ENCODE measurements at regions not wholly inside any gene's neighbourhood (a gene's known extent, or its start where the extent isn't known, plus 50 kb on each side); places are given as distances from the start of the nearest gene placed in this dataset.

DNA sequence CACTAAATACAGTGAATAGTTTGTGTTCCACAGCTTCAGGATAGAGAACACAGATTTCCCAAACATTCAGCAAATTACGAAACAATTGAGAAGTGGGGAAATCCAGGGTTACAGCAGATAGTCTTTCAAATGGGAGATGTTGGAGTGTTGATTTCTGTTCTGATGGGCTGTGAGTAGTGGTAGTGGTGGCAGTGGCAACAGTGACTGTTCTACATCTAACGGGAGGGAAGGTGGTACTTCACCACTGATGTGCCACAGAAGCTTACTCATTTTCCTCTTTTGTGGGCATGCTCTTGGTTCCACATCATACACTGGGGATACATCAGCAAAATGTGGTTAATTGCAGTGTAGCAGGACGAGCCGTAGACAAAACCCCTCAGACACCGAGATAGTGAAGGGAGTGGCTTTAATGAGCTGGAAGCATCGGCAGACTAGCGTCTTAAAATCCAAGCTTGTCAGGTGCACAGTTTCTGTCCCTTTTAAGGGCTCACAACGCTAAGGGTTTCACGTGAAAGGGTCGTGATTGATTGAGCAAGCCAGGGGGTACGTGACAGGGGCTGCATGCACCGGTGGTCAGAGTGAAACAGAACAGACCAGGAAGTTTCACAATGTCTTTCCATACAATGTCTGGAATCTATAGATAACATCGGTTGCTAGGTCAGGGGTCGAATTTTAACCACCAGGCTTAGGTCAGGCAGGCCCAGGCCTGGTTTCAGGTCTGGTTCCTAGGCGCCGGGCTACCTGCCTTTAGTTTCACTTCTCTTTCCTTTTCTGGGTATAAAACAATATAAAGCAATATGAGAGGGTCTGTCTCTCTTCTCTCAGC is 330.6 kb upstream of the FBXO33 start:
- no peak for DNase-seq (ENCODE audit: low read depth)

DNA sequence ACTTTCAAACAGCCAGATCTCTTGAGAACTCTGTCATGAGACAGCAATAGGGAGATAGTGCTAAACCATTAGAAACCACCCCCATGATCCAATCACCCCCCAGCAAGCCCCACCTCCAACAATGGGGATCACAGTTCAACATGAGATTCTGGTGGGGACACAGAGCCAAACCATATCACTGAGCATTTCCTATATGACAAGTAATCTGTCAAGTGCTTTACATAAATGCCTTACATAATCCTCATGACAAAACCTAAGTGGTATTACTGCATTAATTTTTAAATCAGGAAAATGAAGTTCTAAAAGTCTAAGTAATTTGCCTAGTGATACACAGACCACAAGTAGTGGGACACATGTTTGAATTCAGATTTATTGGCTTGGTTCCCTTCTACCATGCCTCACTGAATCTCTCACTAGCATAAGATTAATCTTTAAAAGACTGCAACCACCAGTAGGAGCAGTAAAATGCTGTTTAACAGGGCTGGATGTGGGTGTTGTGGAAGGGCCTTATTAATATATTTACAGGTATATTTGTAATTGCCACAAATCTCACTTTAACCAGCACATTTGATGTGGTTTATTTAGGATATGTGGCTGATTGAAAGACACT is 323.1 kb upstream of the FBXO33 start:
- DNase-seq (ENCODE audit: low read depth): no peak

GRCh38 chr14:39740454-39740853 is 308.2 kb upstream of the FBXO33 start:
- no peak for DNase-seq (ENCODE audit: low read depth)

DNA sequence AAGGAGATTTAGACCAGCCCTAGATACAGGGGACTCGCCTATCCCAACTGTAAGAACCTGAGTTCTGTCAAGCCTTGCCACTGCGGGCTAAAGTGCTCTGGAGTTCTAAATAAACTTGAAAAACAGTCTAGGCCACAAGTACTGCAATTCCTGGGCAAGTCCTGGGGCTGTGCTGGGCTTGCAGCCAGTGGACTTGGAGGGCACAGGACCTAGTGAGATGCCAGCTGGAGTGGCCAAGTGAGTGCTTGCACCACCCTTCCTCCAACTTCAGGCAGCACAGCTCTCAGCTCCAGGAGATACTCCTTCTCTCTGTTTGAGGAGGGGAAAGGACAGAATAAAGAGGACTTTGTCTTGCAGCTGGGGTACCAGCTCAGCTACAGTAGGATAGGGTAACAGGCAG is 307.6 kb upstream of the FBXO33 start:
- DNase-seq (ENCODE audit: low read depth): no peak

GRCh38 chr14:39734306-39734705 is 302.1 kb upstream of the FBXO33 start:
- DNase-seq (ENCODE audit: low read depth): no peak

GRCh38 chr14:39733741-39734140 is 301.5 kb upstream of the FBXO33 start:
- DNase-seq (ENCODE audit: low read depth): no peak

- no peak for DNase-seq (ENCODE audit: low read depth)
Observed at GRCh38 chr14:39731912-39732311, 299.7 kb upstream of the FBXO33 start.

GRCh38 chr14:39726563-39726962 is 294.3 kb upstream of the FBXO33 start:
- DNase-seq (ENCODE audit: low read depth): no peak

- DNase-seq (ENCODE audit: low read depth): no peak
Observed at GRCh38 chr14:39722547-39723273, 290.5 kb upstream of the FBXO33 start.

DNA sequence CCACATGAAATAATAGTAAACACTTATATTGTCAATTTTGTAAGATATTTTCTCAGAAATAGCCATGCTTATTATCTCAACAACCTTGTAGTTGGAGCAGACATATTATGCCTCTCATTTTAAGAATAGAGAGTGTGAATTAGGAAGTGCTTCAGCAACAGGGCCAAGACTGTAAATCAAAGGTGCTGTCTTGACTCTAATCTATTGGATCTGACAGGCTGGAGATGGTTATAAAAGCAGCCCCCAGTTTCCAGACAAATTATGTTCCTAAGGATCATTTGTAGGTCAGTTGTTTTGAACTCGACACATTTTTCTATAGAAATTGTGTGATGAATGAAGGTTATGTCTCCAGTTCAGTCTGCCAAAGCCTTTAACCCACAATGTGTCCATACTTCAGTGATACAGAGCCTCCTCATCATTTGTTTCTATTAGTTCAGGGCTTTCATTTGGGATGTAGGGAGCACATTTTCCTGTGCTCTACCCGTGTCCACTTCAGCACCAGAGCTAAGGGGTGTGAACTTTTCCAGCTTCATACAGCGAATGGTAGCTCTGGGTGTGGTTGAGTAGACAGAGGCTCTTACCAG is 284.8 kb upstream of the FBXO33 start:
- no peak for DNase-seq (ENCODE audit: low read depth)

DNA sequence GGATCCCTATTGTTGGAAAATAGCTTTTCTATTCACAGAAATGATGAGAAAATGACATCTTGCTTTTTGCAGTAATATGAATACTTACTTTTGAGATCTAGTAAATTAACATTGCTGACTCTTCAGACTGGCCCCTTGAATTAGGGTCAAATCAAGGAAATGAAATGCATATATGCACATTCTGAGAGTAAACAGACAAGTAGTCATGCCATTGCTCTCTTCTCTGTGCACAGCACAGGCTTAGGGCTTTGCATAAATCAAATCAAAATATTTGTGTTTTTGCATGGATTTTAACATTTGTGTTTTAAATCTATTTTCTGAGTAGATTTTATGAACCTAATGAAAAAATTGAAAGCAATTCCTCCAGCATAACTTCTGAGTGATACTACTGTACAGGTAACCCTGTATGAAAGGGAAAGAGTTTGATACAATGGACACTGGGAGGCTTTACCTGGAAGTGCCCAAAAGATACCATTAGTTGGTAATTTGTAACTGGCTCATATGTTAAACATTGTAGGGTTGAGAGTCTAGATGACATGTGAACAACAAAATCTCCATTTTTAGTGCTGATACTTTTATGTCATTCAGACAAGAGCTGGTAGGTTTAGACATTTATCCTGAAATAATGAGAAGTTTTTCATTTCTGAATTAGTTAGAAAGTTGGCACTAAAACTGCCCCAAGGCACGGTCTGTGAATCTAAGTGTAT is 280.2 kb upstream of the FBXO33 start:
- DNase-seq (ENCODE audit: low read depth): no peak

GRCh38 chr14:39704594-39704993 is 272.4 kb upstream of the FBXO33 start:
- DNase-seq (ENCODE audit: low read depth): no peak

- no peak for DNase-seq (ENCODE audit: low read depth)
Observed at GRCh38 chr14:39694341-39694740, 262.1 kb upstream of the FBXO33 start.

- no peak for DNase-seq (ENCODE audit: low read depth)
Observed at GRCh38 chr14:39683691-39684260, 251.5 kb upstream of the FBXO33 start.

DNA sequence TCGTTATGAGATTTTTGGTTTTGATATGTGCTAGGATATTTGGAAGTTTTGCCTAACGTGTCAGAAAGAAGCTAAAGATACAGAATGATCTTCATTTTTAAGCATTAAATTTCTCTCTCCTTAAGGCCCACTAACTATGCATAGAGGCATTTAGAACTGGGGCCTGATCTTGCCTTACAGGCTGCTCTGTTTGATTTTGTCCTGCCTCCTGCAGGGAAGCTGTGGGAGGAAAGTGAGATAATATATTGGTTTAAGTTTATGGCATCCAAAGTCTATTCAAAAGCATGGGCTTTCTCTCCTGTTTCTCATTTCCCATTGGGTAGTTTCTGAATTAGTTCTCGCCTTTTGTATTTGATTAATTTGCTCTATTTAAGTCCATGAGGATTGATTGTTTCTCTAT is 250.3 kb upstream of the FBXO33 start:
- no peak for DNase-seq (ENCODE audit: low read depth)

GRCh38 chr14:39681782-39682399 is 249.7 kb upstream of the FBXO33 start:
- no peak for DNase-seq (ENCODE audit: low read depth)

DNA sequence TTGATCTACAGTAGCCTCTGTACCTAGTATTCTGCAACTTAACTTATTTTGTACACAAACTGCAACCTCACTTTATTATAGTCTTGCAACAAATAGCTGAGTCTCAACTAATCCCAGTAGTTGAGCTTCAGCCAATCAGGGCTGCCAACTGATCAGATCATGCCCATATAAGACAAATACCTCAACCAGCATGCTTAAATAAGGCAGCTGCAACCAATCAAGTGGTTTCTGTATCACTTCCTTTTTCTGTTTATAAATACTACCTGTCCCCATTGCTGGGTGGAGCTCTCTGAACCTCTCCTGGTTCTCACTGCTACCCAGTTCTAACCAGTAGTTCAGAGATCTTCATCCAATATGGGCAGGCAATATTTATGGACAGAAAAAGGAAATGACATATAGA is 248.5 kb upstream of the FBXO33 start:
- DNase-seq (ENCODE audit: low read depth): no peak

DNA sequence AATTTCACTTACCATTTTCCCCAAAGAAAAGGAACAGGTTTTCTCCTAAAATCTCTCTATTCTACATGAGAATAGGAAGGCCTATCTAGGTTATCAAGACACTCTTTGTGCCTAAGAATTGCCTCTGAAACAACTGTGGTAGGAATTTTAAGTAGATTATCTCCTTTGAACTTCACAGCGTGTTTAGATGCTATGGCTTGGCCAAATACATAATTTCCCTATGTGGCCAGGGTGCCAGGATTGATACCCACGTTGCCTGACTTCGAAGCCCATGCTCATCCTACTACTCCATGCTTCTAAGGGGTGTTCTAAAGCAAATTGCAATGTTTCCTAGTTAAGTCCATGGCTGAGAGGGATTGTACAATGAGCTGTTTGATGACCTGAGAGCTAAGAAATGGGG is 241.5 kb upstream of the FBXO33 start:
- no peak for DNase-seq (ENCODE audit: low read depth)

- DNase-seq (ENCODE audit: low read depth): peak; percentile 42
Observed at GRCh38 chr14:39673270-39673711, 241.1 kb upstream of the FBXO33 start.

DNA sequence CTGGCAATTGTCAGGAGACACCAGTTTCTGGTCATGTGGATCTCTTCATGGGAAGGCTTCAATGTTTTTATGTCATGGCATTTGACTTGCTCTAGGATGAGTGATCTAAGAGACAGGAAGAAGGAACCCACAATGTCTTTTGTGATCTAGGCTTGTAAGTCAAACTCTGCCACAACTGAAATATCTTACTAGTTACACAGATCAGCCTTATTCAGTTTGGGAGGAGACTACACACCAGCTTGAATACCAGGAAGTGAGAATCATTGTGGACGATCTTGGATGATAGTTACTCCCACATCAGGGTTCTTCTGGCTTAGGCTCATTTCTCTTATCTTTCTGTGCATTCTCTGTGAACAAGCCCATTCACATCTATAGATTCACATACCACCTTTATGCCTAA is 236.2 kb upstream of the FBXO33 start:
- no peak for DNase-seq (ENCODE audit: low read depth)

GRCh38 chr14:39666386-39666785 is 234.2 kb upstream of the FBXO33 start:
- DNase-seq (ENCODE audit: low read depth): no peak

Measured in HS-5 (cell line).